Astrocyte of the hippocampus (primary cell): ENCODE measurements at regions not wholly inside any gene's neighbourhood (a gene's known extent, or its start where the extent isn't known, plus 50 kb on each side); places are given as distances from the start of the nearest gene placed in this dataset.

Source experiments
- DNase-seq: peaks from one replicate; pipeline ENCODE4 v3.0.0; 2011; ENCODE audit warnings: low read depth, low spot score

GRCh38 chr10:65827359-65827758, 1098.5 kb upstream of the LRRTM3 start:
- peak; percentile 47 for DNase-seq

GRCh38 chr10:65838811-65839210, 1087.0 kb upstream of the LRRTM3 start:
- peak; percentile 57 for DNase-seq

GRCh38 chr10:65843203-65843602, 1082.6 kb upstream of the LRRTM3 start:
- no peak for DNase-seq

- DNase-seq: no peak
Observed at GRCh38 chr10:65845916-65846315, 1079.9 kb upstream of the LRRTM3 start.

- no peak for DNase-seq
Observed at GRCh38 chr10:65846541-65846940, 1079.3 kb upstream of the LRRTM3 start.

- no peak for DNase-seq
Observed at GRCh38 chr10:65846949-65847348, 1078.9 kb upstream of the LRRTM3 start.

- no peak for DNase-seq
Observed at GRCh38 chr10:65847436-65848230, 1078.2 kb upstream of the LRRTM3 start.

- no peak for DNase-seq
Observed at GRCh38 chr10:65858841-65859240, 1067.0 kb upstream of the LRRTM3 start.

- DNase-seq: peak; percentile 43
Observed at GRCh38 chr10:65861249-65861648, 1064.6 kb upstream of the LRRTM3 start.
